ENCODE measurements at regions not wholly inside any gene's neighbourhood (a gene's known extent, or its start where the extent isn't known, plus 50 kb on each side); places are given as distances from the start of the nearest gene placed in this dataset.
"Not testable (repeated sequence)": the region's sequence is repeated elsewhere in the genome, so short reads cannot be mapped to it uniquely, and the experiment has no call there.

DNA sequence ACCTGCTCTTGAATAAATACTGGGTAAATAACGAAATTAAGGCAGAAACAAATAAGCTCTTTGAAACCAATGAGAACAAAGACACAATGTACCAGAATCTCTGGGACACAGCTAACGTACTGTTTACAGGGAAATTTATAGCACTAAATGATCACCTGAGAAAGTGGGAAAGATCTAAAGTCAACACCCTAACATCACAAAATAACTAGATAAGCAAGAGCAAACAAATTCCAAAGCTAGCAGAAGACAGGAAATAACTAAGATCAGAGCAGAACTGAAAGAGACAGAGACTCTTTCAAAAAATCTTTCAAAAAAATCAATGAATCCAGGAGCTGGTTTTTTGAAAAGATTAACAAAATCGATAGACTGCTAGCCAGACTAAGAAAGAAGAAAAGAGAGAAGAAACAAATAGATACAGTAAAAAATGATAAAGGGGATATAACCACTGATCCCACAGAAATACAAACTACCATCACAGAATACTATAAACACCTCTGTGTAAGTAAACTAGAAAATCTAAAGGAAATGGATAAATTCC, 487.5 kb downstream of the CHSY3 start:
- H3K27ac ChIP-seq (ENCODE audit: low read depth, low read length); H2AK5ac ChIP-seq (ENCODE audit: low read depth, low read length); H2BK120ac ChIP-seq (replicated peaks; ENCODE audit: low read depth, low read length); H3K4me2 ChIP-seq (ENCODE audit: insufficient read depth in 1 of 2, low read depth in 2 of 2, low read length in 2 of 2); DNase-seq (ENCODE audit: low read depth in 1 of 2, low spot score in 2 of 2); H3K23ac ChIP-seq (ENCODE audit: insufficient read length); H2BK12ac ChIP-seq (ENCODE audit: low read depth, low read length); H4K20me1 ChIP-seq (replicated peaks in 1 of 2; ENCODE audit: control insufficient read depth in 1 of 2, insufficient read depth in 2 of 2, low read length in 2 of 2); H3K14ac ChIP-seq (ENCODE audit: insufficient read length); H2BK15ac ChIP-seq (ENCODE audit: low read length); H2BK20ac ChIP-seq (ENCODE audit: low read length); H3K18ac ChIP-seq (ENCODE audit: extremely low read depth, low read length); H4K8ac ChIP-seq (ENCODE audit: extremely low read depth, insufficient read depth, low read length); H4K5ac ChIP-seq (ENCODE audit: insufficient read length, low read depth, low read length); H3K9ac ChIP-seq (replicated peaks in 1 of 4; ENCODE audit: extremely low read depth in 1 of 4, low read depth in 3 of 4, low read length in 3 of 4); H3K79me1 ChIP-seq (ENCODE audit: low read depth, low read length); H3K4me3 ChIP-seq (ENCODE audit: extremely low read depth in 1 of 4, insufficient read depth in 2 of 4, low read depth in 3 of 4, low read length in 4 of 4); H3K9me3 ChIP-seq (ENCODE audit: insufficient read depth in 2 of 2, low read depth in 1 of 2, low read length in 1 of 2); H3K4ac ChIP-seq (replicated peaks; ENCODE audit: insufficient read length, low read depth, low read length); H3K56ac ChIP-seq (replicated peaks; ENCODE audit: insufficient read length, low read depth, low read length); H3K36me3 ChIP-seq (ENCODE audit: control insufficient read depth in 2 of 4, insufficient read depth in 4 of 4, low read length in 3 of 4); H3K79me2 ChIP-seq (ENCODE audit: control insufficient read depth in 1 of 2, insufficient read depth in 2 of 2, low read length in 2 of 2); H2BK5ac ChIP-seq (ENCODE audit: low read depth, low read length); POLR2A ChIA-PET (ENCODE audit: partially characterized antibody); FAIRE-seq; H4K91ac ChIP-seq (replicated peaks; ENCODE audit: insufficient read length, low read length); H3K23me2 ChIP-seq (ENCODE audit: low read depth, low read length); H3K27me3 ChIP-seq (replicated peaks in 1 of 4; ENCODE audit: control insufficient read depth in 3 of 4, extremely low read depth in 1 of 4, insufficient read depth in 3 of 4, low read length in 3 of 4); H3K4me1 ChIP-seq (replicated peaks in 1 of 4; ENCODE audit: control insufficient read depth in 3 of 4, insufficient read depth in 4 of 4, low read length in 3 of 4): not testable (repeated sequence)
- 86% methylated on average over 3 of the region's 3 CpGs; no CpG with 5 or more reads in 1 of the 2 experiments for WGBS, 2 experiments (ENCODE audit: extremely low coverage in 1 of 2, insufficient coverage in 1 of 2, insufficient read length in 1 of 2, insufficient replicate concordance in 2 of 2, low coverage in 1 of 2, low lambda C conversion rate in 2 of 2, missing lambda C conversion rate in 1 of 2)
- peak overlapping the region; percentile 69; the same call in 1 of the 2 replicates for H2AFZ ChIP-seq (ENCODE audit: low read length)
- CTCF ChIA-PET (ENCODE audit: partially characterized antibody): interaction anchor here (0.6 kb wide), 1 partner anchor 275 kb away, joined by 3 read pairs; no protein-coding TSS in a partner anchor

Measured in H1 (cell line).